HCT116 (cell line): ENCODE measurements at regions not wholly inside any gene's neighbourhood (a gene's known extent, or its start where the extent isn't known, plus 50 kb on each side); places are given as distances from the start of the nearest gene placed in this dataset.

ENCODE experiments used
- ATAC-seq: fragments of 200-7000 bp; cut with Tn5 transposase; 2 replicates; pipeline ENCODE4 v1.9.1; 2020; ENCODE audit warnings: mild to moderate bottlenecking, moderate library complexity
- BruUV-seq: library from RNA; stranded (reverse); fragments of 400-500 nt; replicated peaks from 2 replicates; lab custom pipeline; 2021; lab: Mats Ljungman, UMichigan
- CTCF ChIA-PET: fragments of 300-600 bp; sonication (Branson Sonifier 250); formaldehyde crosslinking; loops from one replicate; lab custom pipeline; 2021; ENCODE audit warnings: antibody characterized with exemption; lab: Charles Lee
- POLR2A ChIA-PET: fragments of 300-600, 350-600 bp; sonication (Branson Sonifier 250); formaldehyde crosslinking; loops from one replicate; lab custom pipeline; 2021; ENCODE audit warnings: antibody characterized with exemption; lab: Charles Lee
- RAD21 ChIA-PET, 2 experiments: fragments of 300-600 bp; sonication (Branson Sonifier 250); formaldehyde crosslinking; loops; one replicate each; lab custom pipeline; 2023; ENCODE audit warnings: low total read pairs in 2 of 2; ENCODE audit not compliant: uncharacterized antibody in 2 of 2, unreplicated experiment in 2 of 2, low non-redundant PET in 1 of 2; lab: Charles Lee
- DNase-seq: peaks from one replicate; pipeline ENCODE4 v3.0.0-alpha.2; 2010; ENCODE audit warnings: low read depth, low spot score
- H2AFZ ChIP-seq: fragments of 200-600 bp; shearing (Covaris generic), sonication (generic); 2 replicates; pipeline ENCODE4 v1.6.1; 2017; ENCODE audit warnings: low read depth, mixed run types, mixed read lengths, antibody characterized with exemption, low read length; ENCODE audit not compliant: poor library complexity, severe bottlenecking
- H3K27ac ChIP-seq: 2 replicates; pipeline ENCODE4 v1.5.1; 2012; ENCODE audit warnings: low read depth, low read length
- H3K27me3 ChIP-seq: fragments of 200-600 bp; sonication (generic); 2 replicates; pipeline ENCODE4 v1.6.1; 2016; ENCODE audit warnings: mixed run types, low read length, mixed read lengths; ENCODE audit not compliant: insufficient read depth
- H3K36me3 ChIP-seq, 2 experiments: fragments of 200-500 bp in 1 of 2; fragments of 200-600 bp in 1 of 2; sonication (Bioruptor generic) in 1 of 2; sonication (generic) in 1 of 2; 2 replicates each; pipeline versions ENCODE4 v1.5.1 to v1.6.1; 2014 to 2016; ENCODE audit warnings: low read length in 2 of 2, inconsistent platforms in 1 of 2, mixed read lengths in 1 of 2, mixed run types in 1 of 2; ENCODE audit not compliant: insufficient read depth in 2 of 2, control insufficient read depth in 1 of 2
- H3K4me1 ChIP-seq, 2 experiments: fragments of 200-600 bp in 1 of 2; sonication (generic) in 1 of 2; 2 replicates each; pipeline versions ENCODE4 v1.5.1 to v1.6.1; 2012 to 2017; ENCODE audit warnings: low read length in 2 of 2, inconsistent platforms in 1 of 2, mild to moderate bottlenecking in 1 of 2, mixed read lengths in 1 of 2, mixed run types in 1 of 2, moderate library complexity in 1 of 2; ENCODE audit not compliant: insufficient read depth in 2 of 2, control insufficient read depth in 1 of 2
- H3K4me2 ChIP-seq: fragments of 200-600 bp; sonication (generic); 2 replicates; pipeline ENCODE4 v1.6.1; 2017; ENCODE audit warnings: mixed run types, low read length, mixed read lengths
- H3K4me3 ChIP-seq, 2 experiments: fragments of 200-600 bp in 1 of 2; sonication (generic) in 1 of 2; replicated peaks in 1 of 2; 2 replicates each; pipeline ENCODE4 v1.5.1; 2011 to 2016; ENCODE audit warnings: low read length in 2 of 2, control low read depth in 1 of 2, low read depth in 1 of 2, mild to moderate bottlenecking in 1 of 2, mixed read lengths in 1 of 2, mixed run types in 1 of 2
- H3K79me2 ChIP-seq: fragments of 200-600 bp; sonication (generic); 2 replicates; pipeline ENCODE4 v1.6.1; 2017; ENCODE audit warnings: mild to moderate bottlenecking, mixed run types, low read length, moderate library complexity, mixed read lengths; ENCODE audit not compliant: insufficient read depth
- H3K9ac ChIP-seq: fragments of 200-600 bp; sonication (generic); 2 replicates; pipeline ENCODE4 v1.6.1; 2016; ENCODE audit warnings: low read length, mixed read lengths
- H3K9me2 ChIP-seq: fragments of 200-600 bp; sonication (generic), shearing (Covaris generic); 2 replicates; pipeline ENCODE4 v1.6.1; 2017; ENCODE audit warnings: mixed run types, mild to moderate bottlenecking, moderate library complexity; ENCODE audit not compliant: insufficient read depth
- H3K9me3 ChIP-seq, 2 experiments: fragments of 200-500 bp in 1 of 2; fragments of 200-600 bp in 1 of 2; sonication (Bioruptor generic) in 1 of 2; sonication (generic) in 1 of 2; 2 replicates each; pipeline ENCODE4 v1.6.1; 2014 to 2017; ENCODE audit warnings: low read length in 2 of 2, mixed read lengths in 2 of 2, inconsistent platforms in 1 of 2, low read depth in 1 of 2, mild to moderate bottlenecking in 1 of 2, mixed run types in 1 of 2, moderate library complexity in 1 of 2; ENCODE audit not compliant: control insufficient read depth in 1 of 2, insufficient read depth in 1 of 2
- H4K20me1 ChIP-seq: fragments of 200-600 bp; sonication (generic), shearing (Covaris generic); 2 replicates; pipeline ENCODE4 v1.6.1; 2017; ENCODE audit warnings: mixed run types, mild to moderate bottlenecking, moderate library complexity; ENCODE audit not compliant: insufficient read depth
- CEBPB ChIP-seq: IDR thresholded peaks from 2 replicates; pipeline ENCODE4 v1.6.1; 2012; ENCODE audit warnings: low read depth
- EZH2 ChIP-seq: fragments of 200-600 bp; sonication (generic); IDR thresholded peaks from 2 replicates; pipeline ENCODE4 v1.6.1; 2017; ENCODE audit warnings: antibody characterized with exemption, mixed run types
- EZH2phosphoT487 ChIP-seq: fragments of 200-600 bp; IDR thresholded peaks from 2 replicates; pipeline ENCODE4 v1.6.1; 2018; ENCODE audit warnings: antibody characterized with exemption, borderline replicate concordance
- FOSL1 ChIP-seq: IDR thresholded peaks from 2 replicates; pipeline ENCODE4 v1.6.1; 2012; ENCODE audit warnings: low read depth
- RAD21 ChIP-seq: IDR thresholded peaks from 2 replicates; pipeline ENCODE4 v1.6.1; 2012; ENCODE audit warnings: low read depth, mild to moderate bottlenecking
- intact Hi-C: fragments of 100-400 bp; cut with micrococcal nuclease; formaldehyde crosslinking; loops from 2 replicates; pipeline ENCODE4 v1.10.0; 2022
- TF ChIP-seq, protein P1 (sequence below): IDR thresholded peaks from 2 replicates; pipeline ENCODE4 v1.6.1; 2012; ENCODE audit warnings: low read depth

DNA sequence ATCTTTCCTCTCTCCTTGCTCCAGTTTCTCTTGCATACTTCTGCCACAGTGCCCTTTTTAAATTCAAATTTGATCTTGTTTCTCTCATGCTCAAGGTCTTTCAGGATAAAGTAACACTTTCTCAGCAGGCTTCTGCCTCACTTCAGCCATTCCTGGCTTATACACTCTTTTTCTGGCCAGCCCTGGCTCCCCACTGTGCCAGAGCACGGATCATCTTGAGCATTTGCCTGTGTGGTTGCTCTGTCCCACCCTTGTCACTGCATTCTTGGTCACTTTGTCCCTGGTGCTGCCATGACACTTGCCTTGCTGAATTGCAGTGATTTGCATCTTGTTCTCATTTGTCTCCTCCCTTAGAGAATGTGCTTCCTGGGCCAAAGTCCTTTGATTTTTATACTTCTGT is 634.3 kb downstream of the TMEM182 start:
- intact Hi-C loops = no loop called here
- Histone ChIP-seq H3K9ac (no peak overlapping the region), H3K36me3 (no peaks in the 10 kb centered on the region), H3K27ac (no peak overlapping the region), H3K27me3 (no peaks in the 10 kb centered on the region), H3K9me2 (no peaks in the 10 kb centered on the region), H4K20me1 (no peaks in the 10 kb centered on the region), H3K4me2 (no peak overlapping the region), H3K79me2 (no peaks in the 10 kb centered on the region), H3K4me1 (no peaks in the 10 kb centered on the region), H3K4me3 (no peak overlapping the region), H3K9me3 (peaks cover 0 to 9% of the 10 kb centered on the region in 2 experiments; a peak in 2 of 4 replicates), H2AFZ (no peak overlapping the region)
- TF ChIP-seq EZH2 (no peak), FOSL1 (no peak)
- no peak for DNase-seq
- ChIA-PET CTCF (no interaction called here), POLR2A (no interaction called here), RAD21 (no interaction called here)
- no TSS peak for BruUV-seq
- no peak for ATAC-seq

DNA sequence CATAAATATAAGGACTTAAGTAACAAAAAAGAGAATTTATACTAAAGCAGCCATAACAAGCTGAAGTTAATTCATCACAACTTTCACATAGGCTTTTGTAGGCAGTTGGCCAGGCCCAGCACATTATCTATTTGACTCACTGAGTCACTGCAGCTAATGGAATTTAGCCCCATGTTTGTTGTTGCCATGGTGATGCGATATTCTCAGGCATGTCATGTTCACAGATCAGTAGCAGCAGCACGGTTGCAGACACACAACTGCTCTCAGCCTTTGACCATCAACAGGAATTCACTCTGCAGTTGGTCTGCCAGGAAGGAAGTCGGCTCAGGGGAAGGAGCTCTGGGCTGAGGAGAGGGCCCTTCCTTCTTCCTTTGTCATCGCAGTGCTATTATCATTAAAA is 639.8 kb downstream of the TMEM182 start:
- Histone ChIP-seq H3K79me2 (no peaks in the 10 kb centered on the region), H2AFZ (no peak overlapping the region), H3K9me3 (peaks cover 4 to 12% of the 10 kb centered on the region in 2 experiments; a peak in 2 of 4 replicates), H3K36me3 (no peaks in the 10 kb centered on the region), H3K4me3 (no peak overlapping the region), H3K9me2 (no peaks in the 10 kb centered on the region), H4K20me1 (no peaks in the 10 kb centered on the region), H3K4me1 (no peaks in the 10 kb centered on the region), H3K9ac (no peak overlapping the region), H3K27ac (no peak overlapping the region), H3K4me2 (no peak overlapping the region), H3K27me3 (no peaks in the 10 kb centered on the region)
- DNase-seq (no peak), ATAC-seq (no peak)
- CTCF ChIA-PET = no interaction called here
- intact Hi-C loops = no loop called here
- BruUV-seq = no TSS peak
- RAD21 ChIA-PET = no interaction called here
- POLR2A ChIA-PET = no interaction called here
- TF ChIP-seq EZH2phosphoT487 = no peak
- TF ChIP-seq EZH2 = no peak
- no peak for TF ChIP-seq CEBPB
- no peak for TF ChIP-seq RAD21
- TF ChIP-seq, protein P1, sequence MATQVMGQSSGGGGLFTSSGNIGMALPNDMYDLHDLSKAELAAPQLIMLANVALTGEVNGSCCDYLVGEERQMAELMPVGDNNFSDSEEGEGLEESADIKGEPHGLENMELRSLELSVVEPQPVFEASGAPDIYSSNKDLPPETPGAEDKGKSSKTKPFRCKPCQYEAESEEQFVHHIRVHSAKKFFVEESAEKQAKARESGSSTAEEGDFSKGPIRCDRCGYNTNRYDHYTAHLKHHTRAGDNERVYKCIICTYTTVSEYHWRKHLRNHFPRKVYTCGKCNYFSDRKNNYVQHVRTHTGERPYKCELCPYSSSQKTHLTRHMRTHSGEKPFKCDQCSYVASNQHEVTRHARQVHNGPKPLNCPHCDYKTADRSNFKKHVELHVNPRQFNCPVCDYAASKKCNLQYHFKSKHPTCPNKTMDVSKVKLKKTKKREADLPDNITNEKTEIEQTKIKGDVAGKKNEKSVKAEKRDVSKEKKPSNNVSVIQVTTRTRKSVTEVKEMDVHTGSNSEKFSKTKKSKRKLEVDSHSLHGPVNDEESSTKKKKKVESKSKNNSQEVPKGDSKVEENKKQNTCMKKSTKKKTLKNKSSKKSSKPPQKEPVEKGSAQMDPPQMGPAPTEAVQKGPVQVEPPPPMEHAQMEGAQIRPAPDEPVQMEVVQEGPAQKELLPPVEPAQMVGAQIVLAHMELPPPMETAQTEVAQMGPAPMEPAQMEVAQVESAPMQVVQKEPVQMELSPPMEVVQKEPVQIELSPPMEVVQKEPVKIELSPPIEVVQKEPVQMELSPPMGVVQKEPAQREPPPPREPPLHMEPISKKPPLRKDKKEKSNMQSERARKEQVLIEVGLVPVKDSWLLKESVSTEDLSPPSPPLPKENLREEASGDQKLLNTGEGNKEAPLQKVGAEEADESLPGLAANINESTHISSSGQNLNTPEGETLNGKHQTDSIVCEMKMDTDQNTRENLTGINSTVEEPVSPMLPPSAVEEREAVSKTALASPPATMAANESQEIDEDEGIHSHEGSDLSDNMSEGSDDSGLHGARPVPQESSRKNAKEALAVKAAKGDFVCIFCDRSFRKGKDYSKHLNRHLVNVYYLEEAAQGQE = no peak
- TF ChIP-seq, all 23 proteins: peak for 0
